K562 (cell line): ENCODE measurements at regions not wholly inside any gene's neighbourhood (a gene's known extent, or its start where the extent isn't known, plus 50 kb on each side); places are given as distances from the start of the nearest gene placed in this dataset.

Experiments used
- ATAC-seq: fragments of 200-7000 bp; cut with Tn5 transposase; 3 replicates; pipeline ENCODE4 v1.9.1; 2020; ENCODE audit warnings: moderate library complexity
- BruUV-seq: library from RNA; stranded (reverse); fragments of 400-500 nt; replicated peaks from 2 replicates; lab custom pipeline; 2021; lab: Mats Ljungman, UMichigan
- CTCF ChIA-PET: fragments of 300-600 bp; formaldehyde crosslinking; extraction: SDS; loops from one replicate; lab custom pipeline; 2021; ENCODE audit warnings: low intra/inter-chr PET ratio; lab: Yijun Ruan, JAX
- POLR2A ChIA-PET: fragments of 300-600, 350-650 bp; sonication (Branson Sonifier 250); formaldehyde crosslinking; extraction: SDS; loops from one replicate; lab custom pipeline; 2021; ENCODE audit warnings: antibody characterized with exemption, inconsistent platforms; lab: Yijun Ruan, JAX
- DNase-seq, 4 experiments: peaks; one replicate each; pipeline versions ENCODE4 v3.0.0 to v3.0.0-alpha.2; 2011 to 2018; ENCODE audit warnings: low spot score in 3 of 4, mixed read lengths in 3 of 4; ENCODE audit errors: extremely low read depth in 1 of 4
- FAIRE-seq: peaks from 2 replicates; lab custom pipeline; 2011; peaks lifted over from hg19 to GRCh38; lab: Jason Lieb, UNC
- H2AFZ ChIP-seq: 2 replicates; pipeline ENCODE4 v1.6.0; 2011; ENCODE audit warnings: low read depth, low read length, control low read depth, inconsistent platforms
- H3K27ac ChIP-seq: fragments of 200-600 bp; 3 replicates; pipeline ENCODE4 v1.8.0; 2011; ENCODE audit warnings: low read depth, mild to moderate bottlenecking, control low read depth, inconsistent platforms, low read length, moderate library complexity, mixed read lengths; ENCODE audit errors: extremely low read depth
- H3K27me3 ChIP-seq, 2 experiments: fragments of 300-600 bp in 1 of 2; 2 replicates in 1 of 2; 3 replicates in 1 of 2; pipeline versions ENCODE4 v1.6.0 to v1.8.0; 2011; ENCODE audit warnings: inconsistent platforms in 2 of 2, low read length in 2 of 2, mild to moderate bottlenecking in 1 of 2, mixed read lengths in 1 of 2, moderate library complexity in 1 of 2; ENCODE audit not compliant: control insufficient read depth in 2 of 2, insufficient read depth in 2 of 2
- H3K36me3 ChIP-seq: fragments of 300-600 bp; 3 replicates; pipeline ENCODE4 v1.8.0; 2011; ENCODE audit warnings: mild to moderate bottlenecking, low read length, inconsistent platforms; ENCODE audit not compliant: control insufficient read depth, insufficient read depth
- H3K4me1 ChIP-seq, 2 experiments: fragments of 200-600 bp in 1 of 2; replicated peaks in 1 of 2; 2 replicates in 1 of 2; 3 replicates in 1 of 2; pipeline versions ENCODE4 v1.5.1 to v1.8.0; 2011; ENCODE audit warnings: inconsistent platforms in 2 of 2, low read length in 2 of 2, mild to moderate bottlenecking in 1 of 2, mixed read lengths in 1 of 2, moderate library complexity in 1 of 2; ENCODE audit not compliant: control insufficient read depth in 2 of 2, insufficient read depth in 2 of 2
- H3K4me2 ChIP-seq: 2 replicates; pipeline ENCODE4 v1.6.1; 2011; ENCODE audit warnings: low read length, control low read depth, inconsistent platforms, mixed read lengths; ENCODE audit not compliant: insufficient read depth
- H3K4me3 ChIP-seq: fragments of 200-600 bp; sonication (generic), shearing (Covaris generic); 2 replicates; pipeline ENCODE4 v1.5.1; 2016; ENCODE audit warnings: control low read depth, inconsistent platforms
- H3K79me2 ChIP-seq: fragments of 200-600 bp; 3 replicates; pipeline ENCODE4 v1.8.0; 2011; ENCODE audit warnings: low read length, inconsistent platforms; ENCODE audit not compliant: control insufficient read depth, insufficient read depth
- H3K9ac ChIP-seq, 2 experiments: 2 replicates each; pipeline versions ENCODE4 v1.6.0 to v1.6.1; 2011; ENCODE audit warnings: low read depth in 2 of 2, low read length in 2 of 2, control low read depth in 1 of 2, inconsistent platforms in 1 of 2, mild to moderate bottlenecking in 1 of 2, mixed read lengths in 1 of 2; ENCODE audit not compliant: insufficient read depth in 1 of 2
- H3K9me1 ChIP-seq: one replicate; pipeline ENCODE4 v1.6.0; 2011; ENCODE audit warnings: inconsistent platforms, mild to moderate bottlenecking, low read length, moderate library complexity; ENCODE audit not compliant: control insufficient read depth, insufficient read depth
- H3K9me3 ChIP-seq: replicated peaks from 2 replicates; pipeline ENCODE4 v1.5.1; 2011; ENCODE audit warnings: low read depth, low read length, inconsistent platforms; ENCODE audit not compliant: control insufficient read depth, insufficient read depth
- H4K20me1 ChIP-seq: replicated peaks from 2 replicates; pipeline ENCODE4 v1.6.1; 2011; ENCODE audit warnings: low read length, inconsistent platforms, mixed read lengths; ENCODE audit not compliant: control insufficient read depth, insufficient read depth
- BMI1 ChIP-seq: fragments of 150-350 bp; IDR thresholded peaks from 2 replicates; pipeline ENCODE4 v1.6.1; 2014; ENCODE audit warnings: low read length
- BRF1 ChIP-seq: IDR thresholded peaks from 3 replicates; pipeline ENCODE4 v1.6.1; 2011; ENCODE audit warnings: borderline replicate concordance, mild to moderate bottlenecking; ENCODE audit not compliant: insufficient read length; ENCODE audit errors: extremely low read depth
- ERF ChIP-seq: fragments of 450-650 bp; formaldehyde crosslinking; IDR thresholded peaks from 2 replicates; pipeline ENCODE4 v1.4.0; 2020; ENCODE audit warnings: mild to moderate bottlenecking, mixed read lengths
- GABPA ChIP-seq: fragments of 200-800 bp; sonication (Bioruptor generic); conservative IDR thresholded peaks from 2 replicates; pipeline ENCODE4 v1.6.1; 2016; ENCODE audit warnings: low read depth, missing genetic modification characterization, missing compliant biosample characterization
- MTA1 ChIP-seq: fragments of 450-650 bp; IDR thresholded peaks from 2 replicates; pipeline ENCODE4 v1.6.1; 2017; ENCODE audit warnings: borderline replicate concordance
- NBN ChIP-seq: fragments of 450-650 bp; IDR thresholded peaks from 2 replicates; pipeline ENCODE4 v1.6.1; 2016; ENCODE audit warnings: low read depth, mild to moderate bottlenecking
- NR2C1 ChIP-seq, 2 experiments: fragments of 450-650 bp; IDR thresholded peaks; 2 replicates each; pipeline ENCODE4 v1.6.1; 2017; ENCODE audit warnings: mild to moderate bottlenecking in 2 of 2, antibody characterized with exemption in 1 of 2, inconsistent platforms in 1 of 2, missing compliant biosample characterization in 1 of 2, missing genetic modification characterization in 1 of 2
- NUFIP1 ChIP-seq: fragments of 450-650 bp; IDR thresholded peaks from 2 replicates; pipeline ENCODE4 v1.6.1; 2018; ENCODE audit not compliant: partially characterized antibody
- TAF15 ChIP-seq: fragments of 200-400 bp; formaldehyde crosslinking; IDR thresholded peaks from 2 replicates; pipeline ENCODE4 v1.6.1; 2017; ENCODE audit warnings: mild to moderate bottlenecking, low read depth, low read length, moderate library complexity
- XRCC3 ChIP-seq: fragments of 450-650 bp; IDR thresholded peaks from 2 replicates; pipeline ENCODE4 v1.6.1; 2017; ENCODE audit warnings: mild to moderate bottlenecking, moderate library complexity
- ZNF766 ChIP-seq: fragments of 200-800 bp; sonication (Bioruptor generic); conservative IDR thresholded peaks from 2 replicates; pipeline ENCODE4 v1.6.1; 2016; ENCODE audit warnings: missing genetic modification characterization, missing compliant biosample characterization
- WGBS: fragments of 100-300 bp; shearing (Covaris generic); methylation state at CpG from one replicate; pipeline ENCODE4 v1.1.6; 2016; ENCODE audit warnings: low coverage, mixed read lengths; ENCODE audit not compliant: insufficient coverage; ENCODE audit errors: missing lambda C conversion rate; 5-methylcytosine and 5-hydroxymethylcytosine counted together
- in situ Hi-C: fragments of 300-500 bp; cut with MboI; formaldehyde crosslinking; loops from 4 replicates; pipeline ENCODE4 v1.15.0; 2018; ENCODE audit warnings: inconsistent platforms, mixed read lengths
- intact Hi-C: fragments of 100-400 bp; cut with micrococcal nuclease; formaldehyde crosslinking; loops from 2 replicates; pipeline ENCODE4 v1.14.2; 2022
- TF ChIP-seq, protein P1 (sequence below): sonication (generic); formaldehyde crosslinking; IDR thresholded peaks from 2 replicates; pipeline ENCODE4 v1.8.0; 2023; ENCODE audit warnings: missing genetic modification reagents, mild to moderate bottlenecking, borderline replicate concordance

GRCh38 chr2:116224610-116225009 lies 1589.9 kb upstream of the DDX18 start:
- DNase-seq, result no peak
- BruUV-seq, result no TSS peak
- intact Hi-C loops, result no loop called here
- H3K4me3 ChIP-seq, result no peak overlapping the region
- in situ Hi-C loops, result no loop called here
- FAIRE-seq, result no peak
- CTCF ChIA-PET, result no interaction called here
- WGBS, result 0% methylated on average over 4 of the region's 6 CpGs
- no peak overlapping the region for H3K9ac ChIP-seq
- H4K20me1 ChIP-seq, result no peaks in the 10 kb centered on the region
- H3K9me1 ChIP-seq, result no peaks in the 10 kb centered on the region
- no peak overlapping the region for H2AFZ ChIP-seq
- no peak for ATAC-seq
- H3K4me1 ChIP-seq, result no peaks in the 10 kb centered on the region
- POLR2A ChIA-PET, result no interaction called here
- H3K27ac ChIP-seq, result no peak overlapping the region
- peaks cover 3% of the 10 kb centered on the region; the same call in 1 of the 2 replicates for H3K9me3 ChIP-seq
- TF ChIP-seq ZNF766 (CRISPR knock-in tag) (no peak), NUFIP1 (no peak), XRCC3 (no peak), BMI1 (no peak), BRF1 (no peak), TAF15 (no peak), ERF (CRISPR knock-in tag) (no peak), MTA1 (no peak), NR2C1 (IDR thresholded peaks at IDR 0.05) (no peak), NR2C1 (tag; IDR thresholded peaks at IDR 0.05) (no peak), NBN (no peak), GABPA (tag) (no peak)
- TF ChIP-seq, protein P1, sequence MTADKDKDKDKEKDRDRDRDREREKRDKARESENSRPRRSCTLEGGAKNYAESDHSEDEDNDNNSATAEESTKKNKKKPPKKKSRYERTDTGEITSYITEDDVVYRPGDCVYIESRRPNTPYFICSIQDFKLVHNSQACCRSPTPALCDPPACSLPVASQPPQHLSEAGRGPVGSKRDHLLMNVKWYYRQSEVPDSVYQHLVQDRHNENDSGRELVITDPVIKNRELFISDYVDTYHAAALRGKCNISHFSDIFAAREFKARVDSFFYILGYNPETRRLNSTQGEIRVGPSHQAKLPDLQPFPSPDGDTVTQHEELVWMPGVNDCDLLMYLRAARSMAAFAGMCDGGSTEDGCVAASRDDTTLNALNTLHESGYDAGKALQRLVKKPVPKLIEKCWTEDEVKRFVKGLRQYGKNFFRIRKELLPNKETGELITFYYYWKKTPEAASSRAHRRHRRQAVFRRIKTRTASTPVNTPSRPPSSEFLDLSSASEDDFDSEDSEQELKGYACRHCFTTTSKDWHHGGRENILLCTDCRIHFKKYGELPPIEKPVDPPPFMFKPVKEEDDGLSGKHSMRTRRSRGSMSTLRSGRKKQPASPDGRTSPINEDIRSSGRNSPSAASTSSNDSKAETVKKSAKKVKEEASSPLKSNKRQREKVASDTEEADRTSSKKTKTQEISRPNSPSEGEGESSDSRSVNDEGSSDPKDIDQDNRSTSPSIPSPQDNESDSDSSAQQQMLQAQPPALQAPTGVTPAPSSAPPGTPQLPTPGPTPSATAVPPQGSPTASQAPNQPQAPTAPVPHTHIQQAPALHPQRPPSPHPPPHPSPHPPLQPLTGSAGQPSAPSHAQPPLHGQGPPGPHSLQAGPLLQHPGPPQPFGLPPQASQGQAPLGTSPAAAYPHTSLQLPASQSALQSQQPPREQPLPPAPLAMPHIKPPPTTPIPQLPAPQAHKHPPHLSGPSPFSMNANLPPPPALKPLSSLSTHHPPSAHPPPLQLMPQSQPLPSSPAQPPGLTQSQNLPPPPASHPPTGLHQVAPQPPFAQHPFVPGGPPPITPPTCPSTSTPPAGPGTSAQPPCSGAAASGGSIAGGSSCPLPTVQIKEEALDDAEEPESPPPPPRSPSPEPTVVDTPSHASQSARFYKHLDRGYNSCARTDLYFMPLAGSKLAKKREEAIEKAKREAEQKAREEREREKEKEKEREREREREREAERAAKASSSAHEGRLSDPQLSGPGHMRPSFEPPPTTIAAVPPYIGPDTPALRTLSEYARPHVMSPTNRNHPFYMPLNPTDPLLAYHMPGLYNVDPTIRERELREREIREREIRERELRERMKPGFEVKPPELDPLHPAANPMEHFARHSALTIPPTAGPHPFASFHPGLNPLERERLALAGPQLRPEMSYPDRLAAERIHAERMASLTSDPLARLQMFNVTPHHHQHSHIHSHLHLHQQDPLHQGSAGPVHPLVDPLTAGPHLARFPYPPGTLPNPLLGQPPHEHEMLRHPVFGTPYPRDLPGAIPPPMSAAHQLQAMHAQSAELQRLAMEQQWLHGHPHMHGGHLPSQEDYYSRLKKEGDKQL (CRISPR knock-in tag), result no peak
- H3K27me3 ChIP-seq, result no peaks in the 10 kb centered on the region
- no peak overlapping the region for H3K4me2 ChIP-seq
- no peaks in the 10 kb centered on the region for H3K79me2 ChIP-seq
- no peaks in the 10 kb centered on the region for H3K36me3 ChIP-seq
